Neuron (in vitro differentiated cells): ENCODE measurements at regions not wholly inside any gene's neighbourhood (a gene's known extent, or its start where the extent isn't known, plus 50 kb on each side); places are given as distances from the start of the nearest gene placed in this dataset.

Experiments used
- H2AFZ ChIP-seq: one replicate; pipeline ENCODE4 v1.6.1; 2013; ENCODE audit warnings: low read depth, mild to moderate bottlenecking, inconsistent platforms, low read length, moderate library complexity
- H3K27me3 ChIP-seq: one replicate; pipeline ENCODE4 v1.6.1; 2013; ENCODE audit warnings: low read length; ENCODE audit not compliant: insufficient read depth
- H3K36me3 ChIP-seq: one replicate; pipeline ENCODE4 v1.6.1; 2013; ENCODE audit warnings: low read length; ENCODE audit not compliant: insufficient read depth
- H3K4me1 ChIP-seq: one replicate; pipeline ENCODE4 v1.6.1; 2013; ENCODE audit warnings: low read length; ENCODE audit not compliant: insufficient read depth
- H3K4me3 ChIP-seq: 2 replicates; pipeline ENCODE4 v1.5.1; 2013; ENCODE audit warnings: mild to moderate bottlenecking, low read length, moderate library complexity
- H3K9me3 ChIP-seq: one replicate; pipeline ENCODE4 v1.6.1; 2013; ENCODE audit warnings: low read length

DNA sequence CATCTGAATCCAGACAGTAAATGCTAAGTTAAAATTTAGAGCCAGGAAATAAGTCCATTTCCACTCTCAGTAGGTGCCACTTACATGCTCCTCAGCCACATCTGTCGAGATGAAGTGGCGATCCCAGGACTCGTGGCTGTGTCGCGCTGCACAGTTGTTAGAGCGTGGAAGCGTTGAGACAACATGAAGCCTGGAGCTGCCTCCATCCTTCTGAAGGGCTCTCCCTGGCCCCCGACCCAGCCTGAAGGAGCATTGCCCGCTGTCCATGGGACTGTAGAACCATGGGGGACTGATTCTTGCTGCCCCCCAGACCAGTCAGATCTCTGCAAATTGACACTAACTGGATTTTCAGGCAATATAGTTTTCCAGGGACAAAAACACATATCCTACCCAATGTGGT is 58.9 kb downstream of the IRX1 start:
- Histone ChIP-seq H3K4me1 (no peaks in the 10 kb centered on the region), H3K27me3 (no peaks in the 10 kb centered on the region), H3K9me3 (no peaks in the 10 kb centered on the region), H3K4me3 (no peak overlapping the region), H3K36me3 (no peaks in the 10 kb centered on the region), H2AFZ (no peak overlapping the region)

DNA sequence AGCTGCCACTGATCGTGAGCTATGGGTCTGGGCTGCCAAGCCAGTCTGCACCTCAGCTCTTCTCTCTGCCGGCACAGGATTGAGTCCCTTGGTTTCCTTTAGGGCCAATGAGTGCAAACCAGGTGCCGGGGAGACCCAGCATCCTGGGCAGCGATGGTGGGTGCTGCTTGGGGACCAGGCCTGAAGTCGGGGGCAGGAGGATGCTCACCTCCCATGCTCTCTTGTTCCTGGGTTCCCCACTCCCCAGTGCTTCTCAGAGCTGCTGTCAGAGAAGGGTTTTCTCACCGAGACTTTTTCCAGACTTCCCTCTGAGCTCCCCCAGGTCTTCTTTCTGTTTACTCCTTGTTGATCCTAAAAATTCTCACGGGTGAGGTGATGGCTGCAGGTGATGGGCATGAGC is 61.2 kb downstream of the IRX1 start:
- H3K9me3 ChIP-seq: no peaks in the 10 kb centered on the region
- no peak overlapping the region for H2AFZ ChIP-seq
- H3K4me3 ChIP-seq: no peak overlapping the region
- H3K4me1 ChIP-seq: no peaks in the 10 kb centered on the region
- peaks cover 2% of the 10 kb centered on the region for H3K27me3 ChIP-seq
- no peaks in the 10 kb centered on the region for H3K36me3 ChIP-seq

DNA sequence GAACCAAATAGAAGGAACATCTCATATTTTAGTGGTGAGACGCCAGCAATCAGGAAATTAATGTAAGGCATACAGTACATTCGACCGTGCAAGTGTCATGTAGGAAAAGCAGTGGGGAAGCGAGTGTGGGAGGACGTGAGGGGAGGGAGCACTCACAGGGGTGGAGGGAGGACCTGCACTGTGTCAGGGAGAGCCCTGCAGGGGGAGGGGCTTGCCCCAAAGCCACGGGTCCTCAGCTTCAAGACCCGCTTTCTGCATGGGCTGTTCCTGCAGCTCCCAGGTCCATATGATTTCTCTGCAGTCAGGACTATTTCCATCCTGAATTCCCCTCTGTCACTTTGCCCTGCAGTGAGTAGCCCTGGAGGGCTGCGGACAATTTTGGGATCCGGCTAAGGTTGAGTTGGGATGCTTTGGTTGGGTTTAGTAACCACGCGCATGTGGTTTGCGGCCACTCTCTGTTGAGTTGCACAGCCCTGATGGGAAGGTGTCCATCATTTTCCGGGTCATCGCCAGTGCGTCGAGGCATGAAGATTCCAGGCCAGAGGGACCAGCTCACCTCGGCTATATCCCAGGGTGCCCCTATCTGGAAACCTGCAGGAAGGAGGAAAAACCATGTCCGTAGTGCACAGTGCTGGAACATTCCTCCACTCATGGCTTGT is 61.9 kb downstream of the IRX1 start:
- Histone ChIP-seq H2AFZ (no peak overlapping the region), H3K4me1 (no peaks in the 10 kb centered on the region), H3K4me3 (no peak overlapping the region), H3K27me3 (peaks cover 2% of the 10 kb centered on the region), H3K36me3 (no peaks in the 10 kb centered on the region), H3K9me3 (no peaks in the 10 kb centered on the region)

DNA sequence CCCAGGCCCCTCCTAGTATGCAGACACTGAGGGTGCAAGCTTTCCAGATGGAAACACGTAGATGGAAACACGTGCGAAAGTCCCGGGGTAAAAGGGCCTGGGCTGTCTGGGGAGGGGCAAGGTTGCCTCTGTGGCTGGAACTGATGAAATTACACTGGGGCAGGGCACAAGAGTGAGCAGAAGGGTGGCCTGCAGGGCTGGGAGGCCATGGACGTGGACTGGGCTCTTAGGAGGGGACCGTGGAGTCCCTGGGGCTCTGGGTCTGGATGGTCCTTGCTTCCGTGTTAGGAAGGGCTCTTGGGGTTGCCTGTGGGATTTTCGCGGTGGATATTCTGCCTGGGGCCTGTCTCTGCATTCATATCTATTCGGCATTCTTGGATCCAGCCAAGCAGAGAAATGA is 63.3 kb downstream of the IRX1 start:
- Histone ChIP-seq H3K27me3 (peaks cover 2% of the 10 kb centered on the region), H2AFZ (no peak overlapping the region), H3K9me3 (no peaks in the 10 kb centered on the region), H3K4me1 (no peaks in the 10 kb centered on the region), H3K4me3 (no peak overlapping the region), H3K36me3 (no peaks in the 10 kb centered on the region)

DNA sequence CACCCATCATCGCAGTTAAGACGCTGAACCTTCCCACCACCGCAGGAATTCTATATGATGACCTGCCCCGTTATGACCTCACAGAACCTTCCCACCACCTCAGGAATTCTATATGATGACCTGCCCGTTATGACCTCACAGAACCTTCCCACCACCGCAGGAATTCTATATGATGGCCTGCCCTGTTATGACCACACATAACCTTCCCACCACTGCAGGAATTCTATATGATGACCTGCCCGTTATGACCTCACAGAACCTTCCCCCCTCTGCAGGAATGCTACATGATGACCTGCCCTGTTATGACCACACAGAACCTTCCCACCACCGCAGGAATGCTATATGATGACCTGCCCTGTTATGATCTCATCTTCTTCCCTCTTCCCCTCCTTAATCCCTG is 64.3 kb downstream of the IRX1 start:
- Histone ChIP-seq H3K9me3 (no peaks in the 10 kb centered on the region), H3K27me3 (peaks cover 2% of the 10 kb centered on the region), H3K4me1 (no peaks in the 10 kb centered on the region), H2AFZ (no peak overlapping the region), H3K36me3 (no peaks in the 10 kb centered on the region), H3K4me3 (no peak overlapping the region)

DNA sequence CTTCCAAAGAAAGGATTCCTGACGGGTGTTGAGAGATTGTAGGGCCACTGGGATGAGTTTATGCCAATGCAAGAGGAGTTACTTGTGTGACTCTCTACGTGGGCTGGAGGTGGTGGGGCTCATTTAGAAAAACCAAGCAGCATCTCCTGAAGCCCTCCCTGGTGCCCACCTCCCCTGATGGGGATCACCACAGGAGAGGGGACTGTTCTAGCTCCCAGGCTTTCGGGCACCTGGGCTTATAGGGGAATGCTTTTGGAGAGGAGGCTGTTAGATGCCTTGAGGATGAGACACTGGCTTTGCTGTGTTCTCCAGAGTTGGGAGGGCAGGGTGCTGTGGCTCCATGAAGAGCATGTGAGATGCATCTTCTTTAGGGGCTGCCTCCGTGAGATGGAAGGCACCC is 65.0 kb downstream of the IRX1 start:
- Histone ChIP-seq H3K4me1 (no peaks in the 10 kb centered on the region), H3K27me3 (peaks cover 2% of the 10 kb centered on the region), H3K4me3 (no peak overlapping the region), H2AFZ (no peak overlapping the region), H3K36me3 (no peaks in the 10 kb centered on the region), H3K9me3 (no peaks in the 10 kb centered on the region)

DNA sequence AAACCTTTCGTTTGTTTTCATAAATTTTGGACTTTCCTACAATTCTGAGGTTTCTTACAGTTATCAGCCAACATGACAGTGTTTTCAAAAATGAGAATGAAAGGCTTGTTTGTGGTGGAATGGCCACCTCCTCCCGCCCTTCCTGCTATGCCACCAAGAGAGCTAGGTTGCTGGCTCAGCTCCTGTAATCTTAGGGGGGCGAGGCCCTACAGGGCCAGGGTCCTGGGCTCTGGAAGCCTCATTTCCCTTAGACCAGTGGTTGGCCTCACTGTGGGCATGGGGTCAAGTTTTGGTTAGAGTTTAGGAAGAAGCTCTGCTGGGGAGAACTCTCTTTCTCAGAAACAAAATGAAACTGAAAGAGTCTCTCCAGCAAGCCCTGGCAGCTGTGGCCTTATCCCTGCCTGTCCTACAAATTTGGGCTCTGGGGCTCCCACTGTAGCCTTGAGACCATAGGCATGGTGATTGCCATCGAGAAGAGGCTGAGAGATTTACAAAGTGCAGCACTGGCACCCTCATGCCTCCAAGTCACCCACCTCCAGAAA is 66.2 kb downstream of the IRX1 start:
- Histone ChIP-seq H3K27me3 (peaks cover 2% of the 10 kb centered on the region), H3K4me3 (no peak overlapping the region), H3K4me1 (no peaks in the 10 kb centered on the region), H3K9me3 (no peaks in the 10 kb centered on the region), H2AFZ (no peak overlapping the region), H3K36me3 (no peaks in the 10 kb centered on the region)

DNA sequence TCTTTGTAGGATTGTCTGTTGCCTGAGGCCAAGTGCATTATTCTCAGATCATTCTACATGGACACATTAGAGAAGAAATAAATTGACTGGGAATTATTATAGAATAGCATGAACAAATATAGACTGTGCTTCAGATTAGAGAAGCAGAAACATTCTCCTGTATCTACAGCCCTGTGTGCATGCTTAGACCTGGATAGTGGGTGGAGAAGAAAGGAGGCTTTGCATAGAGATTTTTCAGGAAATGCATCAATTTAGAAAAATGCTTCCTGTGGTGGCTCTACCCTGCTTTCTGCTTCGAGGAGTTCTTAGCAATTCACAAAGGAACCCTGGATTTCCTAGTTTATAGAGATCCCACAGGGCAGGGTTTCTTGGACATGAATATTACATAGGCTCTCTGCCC is 66.7 kb downstream of the IRX1 start:
- no peaks in the 10 kb centered on the region for H3K4me1 ChIP-seq
- H3K27me3 ChIP-seq: peaks cover 2% of the 10 kb centered on the region
- H3K4me3 ChIP-seq: no peak overlapping the region
- no peaks in the 10 kb centered on the region for H3K36me3 ChIP-seq
- H3K9me3 ChIP-seq: no peaks in the 10 kb centered on the region
- H2AFZ ChIP-seq: no peak overlapping the region

DNA sequence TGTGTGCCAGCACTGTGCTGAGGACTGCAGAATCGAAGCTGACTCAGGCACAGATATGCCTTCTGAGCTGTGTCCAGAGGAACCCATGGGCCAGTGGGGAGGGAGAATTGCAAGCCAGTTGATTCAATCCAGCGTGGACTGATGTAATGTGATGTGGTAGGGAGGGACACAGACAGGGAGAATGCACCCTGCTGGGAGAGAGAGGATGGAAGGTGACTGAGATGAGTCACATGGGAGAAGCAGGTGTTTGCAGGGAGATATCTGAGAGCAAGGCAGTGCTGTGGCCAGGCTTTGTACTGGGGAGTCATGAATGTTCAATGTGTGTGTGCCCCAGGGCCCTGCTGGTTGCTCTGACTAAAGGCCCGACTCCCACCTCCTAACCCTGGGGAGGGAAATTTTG is 75.7 kb downstream of the IRX1 start:
- H3K9me3 ChIP-seq: no peaks in the 10 kb centered on the region
- H3K4me3 ChIP-seq: no peak overlapping the region

DNA sequence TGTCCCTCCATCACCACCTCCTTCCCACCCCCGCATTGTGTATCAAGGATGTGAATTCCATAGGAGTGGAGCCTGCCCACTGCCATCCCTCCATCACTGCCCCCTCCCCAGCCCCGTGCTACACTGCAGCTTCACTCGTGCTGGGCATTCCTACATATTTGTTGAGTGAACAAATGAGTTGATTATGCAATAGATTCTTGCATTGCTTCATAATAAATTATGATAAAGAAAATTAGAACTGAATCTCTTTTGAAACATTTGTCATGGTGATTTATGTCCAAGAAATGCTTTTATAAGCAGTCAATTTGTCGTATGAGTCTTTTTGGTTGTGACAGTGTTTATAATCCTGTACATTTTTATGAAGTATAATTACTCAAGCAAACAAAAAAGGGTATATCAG is 83.2 kb downstream of the IRX1 start:
- Histone ChIP-seq H3K4me3 (no peak overlapping the region), H3K36me3 (no peaks in the 10 kb centered on the region), H3K4me1 (no peaks in the 10 kb centered on the region), H3K9me3 (no peaks in the 10 kb centered on the region), H2AFZ (no peak overlapping the region), H3K27me3 (no peaks in the 10 kb centered on the region)

More for the DNA sequence above, 75.7 kb downstream of the IRX1 start:
- no peak overlapping the region for H2AFZ ChIP-seq
- no peaks in the 10 kb centered on the region for H3K27me3 ChIP-seq
- no peaks in the 10 kb centered on the region for H3K4me1 ChIP-seq
- no peaks in the 10 kb centered on the region for H3K36me3 ChIP-seq

DNA sequence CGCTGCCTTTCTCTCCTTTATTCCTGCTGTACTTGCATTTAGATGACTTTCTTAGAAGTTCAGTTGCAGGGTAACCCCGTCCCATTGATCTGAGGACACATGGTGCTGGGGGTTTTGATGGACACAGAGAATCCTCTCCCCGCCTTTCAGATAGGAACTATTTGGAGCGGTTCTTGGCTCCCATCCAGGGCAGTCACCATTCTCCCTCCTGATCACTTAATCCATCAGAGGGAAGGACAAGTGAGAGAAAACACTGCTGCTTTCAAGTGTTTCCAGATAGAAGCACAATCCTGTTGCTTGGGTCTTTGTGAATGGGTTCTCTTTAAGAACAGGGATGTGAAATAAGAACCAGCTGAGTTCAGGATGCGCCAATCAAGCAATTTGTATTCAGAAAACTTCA is 85.2 kb downstream of the IRX1 start:
- Histone ChIP-seq H3K9me3 (no peaks in the 10 kb centered on the region), H2AFZ (no peak overlapping the region), H3K36me3 (no peaks in the 10 kb centered on the region), H3K27me3 (no peaks in the 10 kb centered on the region), H3K4me1 (no peaks in the 10 kb centered on the region), H3K4me3 (no peak overlapping the region)

DNA sequence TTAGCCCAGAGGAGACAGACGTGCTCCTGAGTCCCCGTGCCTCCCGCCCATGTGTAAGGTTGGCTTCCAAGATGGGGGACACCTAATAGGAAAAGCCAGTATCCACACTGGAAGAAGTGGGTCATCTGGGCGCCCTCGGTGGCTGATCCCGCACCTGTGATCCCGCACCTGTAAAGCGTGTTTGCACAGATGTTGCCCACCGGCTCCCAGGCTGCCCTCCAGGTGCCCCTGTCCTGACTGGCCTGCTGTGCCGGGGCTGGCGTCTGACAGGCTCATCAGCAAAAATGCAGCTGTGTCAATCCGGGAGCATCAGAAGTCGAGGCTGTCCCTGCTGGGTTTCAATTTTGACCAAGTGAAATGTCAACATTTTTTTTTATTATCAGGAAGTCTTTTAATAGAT is 88.5 kb downstream of the IRX1 start:
- H3K4me1 ChIP-seq: no peaks in the 10 kb centered on the region
- H3K36me3 ChIP-seq: no peaks in the 10 kb centered on the region
- H3K9me3 ChIP-seq: no peaks in the 10 kb centered on the region
- no peaks in the 10 kb centered on the region for H3K27me3 ChIP-seq
- H3K4me3 ChIP-seq: no peak overlapping the region
- H2AFZ ChIP-seq: no peak overlapping the region

DNA sequence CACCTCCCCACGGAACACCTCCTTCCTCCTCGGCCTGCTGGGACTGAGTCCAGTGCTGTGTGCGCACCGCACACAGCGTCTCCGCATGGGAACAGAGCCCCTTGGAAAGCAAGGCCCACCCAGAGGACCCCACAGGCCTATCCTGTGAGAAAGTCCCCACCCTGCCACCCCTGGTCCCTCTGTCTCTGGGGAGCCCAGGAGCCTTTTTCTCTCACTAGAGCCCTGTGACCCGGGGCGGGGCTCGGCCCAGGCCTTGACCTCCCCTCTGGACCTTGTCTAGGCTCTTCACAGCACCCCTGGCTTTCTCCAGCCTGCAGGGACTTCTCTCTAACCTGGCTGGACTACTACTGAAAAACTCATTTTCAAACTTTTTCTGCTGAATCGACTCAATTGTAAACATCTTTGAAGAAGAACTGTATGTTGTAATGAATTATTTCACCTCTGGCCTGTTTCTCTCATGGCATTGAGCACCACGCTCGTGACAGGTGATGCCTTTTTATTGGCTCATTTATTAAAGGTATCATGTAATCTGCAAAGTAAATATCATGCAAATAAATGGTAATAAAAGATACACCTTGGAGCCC is 89.2 kb downstream of the IRX1 start:
- Histone ChIP-seq H2AFZ (no peak overlapping the region), H3K4me1 (no peaks in the 10 kb centered on the region), H3K9me3 (no peaks in the 10 kb centered on the region), H3K36me3 (no peaks in the 10 kb centered on the region), H3K27me3 (no peaks in the 10 kb centered on the region), H3K4me3 (no peak overlapping the region)

DNA sequence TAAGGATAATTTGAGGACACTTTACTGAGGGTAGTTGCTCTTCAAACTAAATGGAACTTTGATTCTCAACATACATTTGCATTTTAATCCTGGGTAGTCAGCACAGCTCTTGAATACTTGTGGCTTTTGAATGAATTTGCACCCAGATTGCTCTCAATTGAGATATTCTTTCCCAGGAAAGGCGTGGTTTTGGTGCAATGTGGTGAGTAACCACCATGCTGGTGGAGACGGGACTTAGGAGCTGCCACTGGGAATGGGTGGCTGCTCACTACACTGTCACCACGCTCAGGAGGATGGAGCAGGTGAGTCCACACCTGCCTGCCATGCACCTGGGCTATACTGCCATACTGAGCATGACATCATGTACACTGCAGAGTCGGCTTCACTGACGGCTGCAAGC is 99.2 kb downstream of the IRX1 start:
- Histone ChIP-seq H3K9me3 (no peaks in the 10 kb centered on the region), H3K27me3 (no peaks in the 10 kb centered on the region), H3K36me3 (no peaks in the 10 kb centered on the region), H3K4me3 (no peak overlapping the region), H2AFZ (no peak overlapping the region), H3K4me1 (no peaks in the 10 kb centered on the region)
